GM12864 (cell line): ENCODE measurements at regions not wholly inside any gene's neighbourhood (a gene's known extent, or its start where the extent isn't known, plus 50 kb on each side); places are given as distances from the start of the nearest gene placed in this dataset.

Experiments
- DNase-seq: peaks from one replicate; pipeline ENCODE4 v3.0.0-alpha.2; 2011; ENCODE audit warnings: low read depth
- H3K4me3 ChIP-seq: 2 replicates; pipeline ENCODE4 v1.5.1; 2011; ENCODE audit warnings: mild to moderate bottlenecking, low read depth, low read length, control low read depth
- CTCF ChIP-seq: IDR thresholded peaks from 2 replicates; pipeline ENCODE4 v1.5.1; 2011; ENCODE audit warnings: low read depth, mild to moderate bottlenecking, moderate library complexity, low read length, control low read depth, inconsistent platforms; ENCODE audit errors: missing control alignments

- TF ChIP-seq CTCF, result no peak
- no peak overlapping the region for H3K4me3 ChIP-seq
- no peak for DNase-seq
These were observed 895.9 kb upstream of the AMELY start for GRCh38 chrY:7807516-7807870.

GRCh38 chrY:7806592-7807515 is 895.3 kb upstream of the AMELY start:
- DNase-seq, result no peak
- no peak for TF ChIP-seq CTCF
- no peak overlapping the region for H3K4me3 ChIP-seq

- no peak overlapping the region for H3K4me3 ChIP-seq
- no peak for DNase-seq
- TF ChIP-seq CTCF, result no peak
These were observed 894.1 kb upstream of the AMELY start for GRCh38 chrY:7805624-7806023.

- H3K4me3 ChIP-seq, result no peak overlapping the region
- TF ChIP-seq CTCF, result no peak
- DNase-seq, result no peak
These were observed 892.2 kb upstream of the AMELY start for GRCh38 chrY:7803737-7804136.

GRCh38 chrY:7796128-7796527 is 884.6 kb upstream of the AMELY start:
- H3K4me3 ChIP-seq, result no peak overlapping the region
- no peak for DNase-seq
- no peak for TF ChIP-seq CTCF

GRCh38 chrY:7794441-7794840 is 882.9 kb upstream of the AMELY start:
- no peak for TF ChIP-seq CTCF
- H3K4me3 ChIP-seq, result no peak overlapping the region
- DNase-seq, result no peak

GRCh38 chrY:7793989-7794388 is 882.4 kb upstream of the AMELY start:
- TF ChIP-seq CTCF, result no peak
- H3K4me3 ChIP-seq, result no peak overlapping the region
- DNase-seq, result no peak
